Stomach (tissue), 8 donors: ENCODE measurements at regions not wholly inside any gene's neighbourhood (a gene's known extent, or its start where the extent isn't known, plus 50 kb on each side); places are given as distances from the start of the nearest gene placed in this dataset.

Source experiments
- DNase-seq, 2 donors: peaks; one replicate each; pipeline versions ENCODE4 v3.0.0 to v3.0.0-alpha.2; 2013 to 2019
- H3K27ac ChIP-seq, 5 donors: fragments of 200-600 bp in 4 of 5; sonication (generic) in 4 of 5; one replicate each; pipeline ENCODE4 v1.5.1; 2013 to 2019; ENCODE audit warnings: mild to moderate bottlenecking in 1 of 5, moderate library complexity in 1 of 5
- H3K27me3 ChIP-seq, 3 donors: fragments of 200-600 bp; sonication (generic); one replicate each; pipeline ENCODE4 v1.5.1; 2017 to 2019; ENCODE audit warnings: mixed run types in 1 of 3
- H3K36me3 ChIP-seq, 4 donors: fragments of 200-600 bp; sonication (generic); 1 replicate in 3 of 4; 2 replicates in 1 of 4; pipeline ENCODE4 v1.5.1; 2016 to 2019
- H3K4me1 ChIP-seq, 4 donors: fragments of 200-600 bp; sonication (generic); one replicate each; pipeline ENCODE4 v1.5.1; 2016 to 2019
- H3K4me3 ChIP-seq, 4 donors: fragments of 200-600 bp; sonication (generic) in 3 of 4; one replicate each; pipeline ENCODE4 v1.5.1; 2016 to 2019; ENCODE audit warnings: mild to moderate bottlenecking in 1 of 4
- H3K9me3 ChIP-seq, 4 donors: fragments of 200-600 bp; sonication (generic); one replicate each; pipeline ENCODE4 v1.5.1; 2016 to 2019
- CTCF ChIP-seq, 7 experiments: fragments of 450-650 bp in 4 of 7; fragments of 200-600 bp in 3 of 7; sonication (generic) in 3 of 7; IDR thresholded peaks; one replicate each; pipeline ENCODE4 v1.5.1; 2016 to 2019; ENCODE audit warnings: antibody characterized with exemption in 7 of 7, control low read depth in 2 of 7, mild to moderate bottlenecking in 1 of 7
- EP300 ChIP-seq: sonication (generic); formaldehyde crosslinking; IDR thresholded peaks from one replicate; pipeline ENCODE4 v1.6.1; 2017; ENCODE audit warnings: antibody characterized with exemption
- POLR2A ChIP-seq, 4 donors: fragments of 450-650 bp; IDR thresholded peaks; one replicate each; pipeline ENCODE4 v1.6.1; 2016; ENCODE audit warnings: antibody characterized with exemption in 4 of 4, control low read depth in 2 of 4, mild to moderate bottlenecking in 1 of 4, moderate library complexity in 1 of 4
- POLR2AphosphoS5 ChIP-seq, 3 donors: sonication (generic); formaldehyde crosslinking; IDR thresholded peaks; one replicate each; pipeline ENCODE4 v1.6.1; 2016; ENCODE audit warnings: antibody characterized with exemption in 3 of 3
- WGBS, 5 donors: extraction: QIAGEN DNeasy Blood & Tissue Kit in 3 of 5; methylation state at CpG; one replicate each; pipeline versions ENCODE4 v1.1.5 to v1.1.7; 2013 to 2018; 5-methylcytosine and 5-hydroxymethylcytosine counted together
- intact Hi-C: fragments of 100-400 bp; cut with DNase I; formaldehyde crosslinking; loops from one replicate; pipeline ENCODE4 v1.15.1; 2023; ENCODE audit warnings: low total_unique reads
- donor health status: healthy with polysubstance abuse.
- donor health status: Bipolar disorder and iron deficiency.
- donor health status: healthy.

GRCh38 chr13:104416973-104417372 lies 1350.8 kb upstream of the SLC10A2 start:
- WGBS, 5 donors = 81 to 94% (median 90%) methylated on average over 1 of the region's 1 CpG
- H3K4me3 ChIP-seq = no peak overlapping the region
- DNase-seq = no peak
- no peaks in the 10 kb centered on the region for H3K36me3 ChIP-seq
- no peaks in the 10 kb centered on the region for H3K9me3 ChIP-seq
- intact Hi-C loops = no loop called here
- H3K27me3 ChIP-seq = no peaks in the 10 kb centered on the region
- H3K27ac ChIP-seq = no peak overlapping the region
- TF ChIP-seq EP300 = no peak
- TF ChIP-seq CTCF (IDR thresholded peaks at IDR 0.05) = no peak
- no peak for TF ChIP-seq POLR2AphosphoS5 (IDR thresholded peaks at IDR 0.05)
- TF ChIP-seq POLR2A (IDR thresholded peaks at IDR 0.05) = no peak
- H3K4me1 ChIP-seq = no peaks in the 10 kb centered on the region

- H3K4me3 ChIP-seq = no peak overlapping the region
- DNase-seq = no peak
- no peaks in the 10 kb centered on the region for H3K4me1 ChIP-seq
- no peak overlapping the region for H3K27ac ChIP-seq
- H3K9me3 ChIP-seq = no peaks in the 10 kb centered on the region
- no peaks in the 10 kb centered on the region for H3K36me3 ChIP-seq
- TF ChIP-seq EP300 (no peak), POLR2AphosphoS5 (IDR thresholded peaks at IDR 0.05) (no peak), CTCF (IDR thresholded peaks at IDR 0.05) (no peak), POLR2A (IDR thresholded peaks at IDR 0.05) (no peak)
- no peaks in the 10 kb centered on the region for H3K27me3 ChIP-seq
- intact Hi-C loops = no loop called here
- 28 to 46% (median 45%) methylated on average over 4 of the region's 4 CpGs for WGBS, 5 donors
Measured at GRCh38 chr13:104414771-104415170, 1348.6 kb upstream of the SLC10A2 start.

- intact Hi-C loops = no loop called here
Measured at GRCh38 chr13:104414181-104414580, 1348.0 kb upstream of the SLC10A2 start.

GRCh38 chr13:104411141-104411765 lies 1345.0 kb upstream of the SLC10A2 start:
- 74 to 87% (median 82%) methylated on average over 5 of the region's 5 CpGs for WGBS, 5 donors
- H3K4me3 ChIP-seq = no peak overlapping the region
- H3K27ac ChIP-seq = no peak overlapping the region
- DNase-seq = no peak
- no peaks in the 10 kb centered on the region for H3K4me1 ChIP-seq
- H3K9me3 ChIP-seq = no peaks in the 10 kb centered on the region
- H3K36me3 ChIP-seq = no peaks in the 10 kb centered on the region
- no peaks in the 10 kb centered on the region for H3K27me3 ChIP-seq
- intact Hi-C loops = no loop called here
- TF ChIP-seq POLR2A (IDR thresholded peaks at IDR 0.05) (no peak), EP300 (no peak), CTCF (IDR thresholded peaks at IDR 0.05) (no peak), POLR2AphosphoS5 (IDR thresholded peaks at IDR 0.05) (no peak)

More at GRCh38 chr13:104414181-104414580, 1348.0 kb upstream of the SLC10A2 start:
- TF ChIP-seq POLR2A (IDR thresholded peaks at IDR 0.05) (no peak), EP300 (no peak), CTCF (IDR thresholded peaks at IDR 0.05) (no peak), POLR2AphosphoS5 (IDR thresholded peaks at IDR 0.05) (no peak)
- no peak overlapping the region for H3K4me3 ChIP-seq
- H3K27ac ChIP-seq = no peak overlapping the region
- H3K4me1 ChIP-seq = no peaks in the 10 kb centered on the region
- DNase-seq = no peak
- H3K36me3 ChIP-seq = no peaks in the 10 kb centered on the region
- no peaks in the 10 kb centered on the region for H3K9me3 ChIP-seq
- WGBS, 5 donors = 87 to 93% (median 91%) methylated on average over 2 of the region's 2 CpGs
- no peaks in the 10 kb centered on the region for H3K27me3 ChIP-seq
